ENCODE measurements at regions not wholly inside any gene's neighbourhood (a gene's known extent, or its start where the extent isn't known, plus 50 kb on each side); places are given as distances from the start of the nearest gene placed in this dataset.

DNA sequence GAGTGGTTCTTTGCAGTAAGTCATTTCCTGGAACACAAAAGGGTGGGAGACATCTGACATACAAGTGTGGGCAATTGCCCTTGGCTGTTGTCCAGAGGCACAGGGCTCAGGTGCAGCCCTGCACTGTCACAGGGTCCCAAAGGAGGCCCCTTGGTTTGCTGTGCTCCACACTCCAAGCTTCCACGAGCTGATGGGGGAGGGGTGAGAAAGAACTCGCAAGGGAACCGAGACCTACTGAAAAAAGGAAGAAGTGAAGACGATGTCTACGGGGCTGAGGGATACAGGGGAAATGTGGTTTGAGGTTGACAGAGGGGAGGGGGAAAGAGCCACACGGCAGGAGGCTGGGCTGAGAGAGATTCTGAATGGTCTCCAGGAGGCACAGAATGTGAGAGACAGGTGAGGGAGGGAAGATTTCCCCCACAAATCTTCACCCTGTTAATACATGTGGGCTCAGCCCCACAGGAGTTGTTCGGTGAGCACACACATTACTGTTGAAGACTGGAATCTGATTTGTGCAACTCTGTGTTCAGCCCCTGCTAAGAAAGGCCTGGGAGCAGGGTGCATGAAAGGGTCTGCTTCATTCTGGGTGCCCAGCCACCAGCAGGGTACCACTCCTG, 123.4 kb downstream of the LY86 start:
- DNase-seq (ENCODE audit: low spot score) = peak; percentile 34
- TF ChIP-seq, protein P1, sequence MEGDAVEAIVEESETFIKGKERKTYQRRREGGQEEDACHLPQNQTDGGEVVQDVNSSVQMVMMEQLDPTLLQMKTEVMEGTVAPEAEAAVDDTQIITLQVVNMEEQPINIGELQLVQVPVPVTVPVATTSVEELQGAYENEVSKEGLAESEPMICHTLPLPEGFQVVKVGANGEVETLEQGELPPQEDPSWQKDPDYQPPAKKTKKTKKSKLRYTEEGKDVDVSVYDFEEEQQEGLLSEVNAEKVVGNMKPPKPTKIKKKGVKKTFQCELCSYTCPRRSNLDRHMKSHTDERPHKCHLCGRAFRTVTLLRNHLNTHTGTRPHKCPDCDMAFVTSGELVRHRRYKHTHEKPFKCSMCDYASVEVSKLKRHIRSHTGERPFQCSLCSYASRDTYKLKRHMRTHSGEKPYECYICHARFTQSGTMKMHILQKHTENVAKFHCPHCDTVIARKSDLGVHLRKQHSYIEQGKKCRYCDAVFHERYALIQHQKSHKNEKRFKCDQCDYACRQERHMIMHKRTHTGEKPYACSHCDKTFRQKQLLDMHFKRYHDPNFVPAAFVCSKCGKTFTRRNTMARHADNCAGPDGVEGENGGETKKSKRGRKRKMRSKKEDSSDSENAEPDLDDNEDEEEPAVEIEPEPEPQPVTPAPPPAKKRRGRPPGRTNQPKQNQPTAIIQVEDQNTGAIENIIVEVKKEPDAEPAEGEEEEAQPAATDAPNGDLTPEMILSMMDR (IDR thresholded peaks at IDR 0.05; ENCODE audit: extremely low read depth, missing control alignments) = no peak

DNA sequence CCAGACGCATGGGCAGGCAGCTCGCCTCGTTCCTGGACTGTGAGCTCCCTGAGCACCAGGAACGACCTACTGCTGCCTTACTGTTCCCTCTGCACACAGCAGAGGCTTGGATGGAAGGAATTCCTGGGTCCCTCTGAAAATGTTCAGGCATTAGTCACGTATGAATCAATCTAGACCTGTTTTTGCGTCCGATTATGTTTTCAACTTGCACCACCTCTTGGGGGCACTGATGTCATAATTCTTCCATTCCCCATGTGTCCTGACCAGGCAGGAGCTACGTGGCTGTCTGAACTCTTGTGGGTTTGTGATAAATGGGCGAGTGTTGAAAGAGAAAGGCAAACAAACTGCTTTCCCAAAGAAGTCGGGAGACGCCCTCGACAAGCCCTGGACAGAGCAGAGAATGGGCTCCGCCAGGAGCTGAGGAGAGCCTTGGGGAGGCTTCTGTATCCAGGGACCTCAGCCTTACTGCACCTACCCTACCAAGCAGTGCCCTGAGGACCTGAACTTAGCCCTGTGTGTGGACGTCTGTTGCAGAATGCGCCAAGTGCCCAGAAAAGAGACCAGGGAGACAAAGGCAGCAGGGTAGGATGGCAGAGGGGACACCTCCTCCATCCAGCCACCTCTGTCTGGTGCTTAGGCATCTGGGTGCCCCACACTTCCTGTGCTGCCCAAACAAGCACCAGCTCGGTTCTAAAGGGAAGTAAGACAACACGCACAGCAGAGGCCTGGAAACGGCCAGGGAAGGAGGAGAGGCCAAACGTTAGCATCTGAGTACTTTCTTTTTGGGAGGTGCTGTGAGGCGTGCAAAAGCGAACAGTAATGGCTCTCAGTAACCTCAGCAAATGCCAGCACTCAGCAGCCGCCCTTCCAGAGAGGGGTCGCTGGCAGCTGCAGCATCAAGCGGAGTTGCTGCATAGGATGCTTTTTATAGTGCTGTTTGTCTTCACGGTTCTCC, 124.2 kb downstream of the LY86 start:
- TF ChIP-seq, protein P1 (IDR thresholded peaks at IDR 0.05; ENCODE audit: extremely low read depth, missing control alignments) = no peak
- no peak for DNase-seq (ENCODE audit: low spot score)

GRCh38 chr6:6713657-6714056, 125.1 kb downstream of the LY86 start:
- TF ChIP-seq, protein P1 (IDR thresholded peaks at IDR 0.05; ENCODE audit: extremely low read depth, missing control alignments) = no peak
- DNase-seq (ENCODE audit: low spot score) = no peak

DNA sequence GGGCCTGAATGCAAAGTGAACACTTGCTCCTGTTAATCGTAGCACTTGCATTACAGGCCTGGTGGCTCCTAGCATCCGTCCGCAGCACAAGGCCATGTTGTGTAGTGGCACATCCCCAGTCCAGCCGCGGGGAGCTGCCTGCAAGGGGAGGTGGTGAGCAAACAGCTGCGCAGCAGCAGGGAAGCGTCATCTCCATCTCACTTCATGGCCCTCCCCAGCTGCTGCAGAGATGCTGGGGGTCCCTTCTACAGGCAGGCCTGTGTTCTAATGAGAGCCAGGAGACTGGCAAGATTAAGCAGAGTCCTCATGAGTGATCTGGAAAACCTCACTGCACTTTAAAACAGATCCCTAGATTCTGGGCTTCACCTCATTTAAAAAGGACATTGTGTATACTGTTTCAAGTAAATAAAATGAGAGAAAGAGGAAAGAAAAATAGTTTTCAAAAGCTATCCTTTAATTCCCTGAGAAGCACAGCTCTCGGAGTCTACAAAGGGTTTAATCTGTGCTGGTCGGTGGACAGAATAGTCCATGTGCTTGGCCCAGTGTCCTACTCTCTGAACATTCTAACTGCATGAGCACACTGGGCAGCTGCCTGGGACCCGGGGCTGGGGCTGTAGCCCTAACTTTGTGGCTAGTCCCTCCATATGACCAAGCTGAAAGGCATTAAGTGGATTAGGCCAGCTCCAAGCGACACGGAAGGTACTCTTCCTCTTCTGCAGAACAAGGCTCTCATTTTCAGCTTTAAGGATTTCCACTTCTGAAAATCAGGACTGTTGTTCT, 125.8 kb downstream of the LY86 start:
- TF ChIP-seq, protein P1 (IDR thresholded peaks at IDR 0.05; ENCODE audit: extremely low read depth, missing control alignments) = no peak
- no peak for DNase-seq (ENCODE audit: low spot score)

DNA sequence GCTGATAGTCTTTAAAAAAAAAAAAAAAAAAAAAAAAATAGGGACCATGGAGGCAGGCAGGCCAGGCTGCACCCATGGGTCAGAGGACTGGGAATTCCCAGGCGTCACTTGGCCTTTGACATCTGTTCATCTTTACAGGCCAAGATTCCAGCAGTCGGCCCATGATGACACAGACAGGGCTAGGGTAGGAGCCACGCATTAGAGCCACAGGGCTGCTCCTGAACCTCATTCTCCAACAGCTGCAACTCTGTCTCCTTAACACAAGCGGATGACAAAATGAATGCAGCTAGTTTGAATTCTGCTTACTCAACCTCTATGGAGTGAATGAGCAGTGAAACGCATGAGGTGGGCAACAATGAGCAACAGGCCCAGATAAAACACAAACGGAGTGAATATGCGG, 126.4 kb downstream of the LY86 start:
- DNase-seq (ENCODE audit: low spot score) = no peak
- TF ChIP-seq, protein P1 (IDR thresholded peaks at IDR 0.05; ENCODE audit: extremely low read depth, missing control alignments) = no peak

DNA sequence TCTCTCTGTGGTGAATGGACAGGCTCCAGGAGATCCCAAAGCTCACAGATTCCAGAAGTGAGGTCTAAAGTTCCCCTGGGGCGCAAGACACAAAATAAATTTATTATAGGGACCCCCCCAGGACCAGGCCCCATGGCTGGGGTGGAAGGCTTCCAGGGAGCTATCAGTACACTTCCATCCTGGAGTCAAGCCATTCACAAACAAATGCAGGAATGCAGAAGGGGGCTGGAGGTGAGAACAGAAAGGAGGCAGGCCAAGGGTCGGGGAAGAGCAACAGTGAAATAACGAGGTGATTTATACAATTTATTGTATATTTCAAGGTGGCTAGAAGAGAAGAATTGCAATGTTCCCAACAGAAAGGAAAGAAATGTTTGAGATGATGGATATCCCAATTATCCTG, 126.9 kb downstream of the LY86 start:
- no peak for DNase-seq (ENCODE audit: low spot score)
- TF ChIP-seq, protein P1 (IDR thresholded peaks at IDR 0.05; ENCODE audit: extremely low read depth, missing control alignments) = no peak
